ENCODE measurements at regions not wholly inside any gene's neighbourhood (a gene's known extent, or its start where the extent isn't known, plus 50 kb on each side); places are given as distances from the start of the nearest gene placed in this dataset.
A peak's percentile ranks its signal among the peaks of the same experiment; 100 is the strongest.

DNA sequence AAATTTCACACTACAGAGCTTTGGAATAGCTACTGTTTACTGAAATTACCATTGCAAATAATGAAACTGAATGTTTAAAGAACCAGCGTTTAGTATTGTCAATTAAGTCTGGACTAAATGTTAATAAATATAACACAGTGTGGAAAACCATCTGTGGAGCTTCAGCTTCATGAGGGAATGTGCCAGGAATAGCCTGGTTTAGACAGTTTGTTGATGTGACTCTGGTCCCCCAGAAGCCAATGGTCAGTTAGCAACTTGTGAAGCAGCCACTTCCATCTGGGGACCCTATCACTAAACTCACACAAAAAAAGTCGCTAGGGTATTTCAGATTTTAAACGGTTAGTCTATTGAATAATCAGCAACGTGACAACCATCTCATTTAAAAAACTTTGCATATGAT is 207.8 kb downstream of the RAMP3 start:
- Histone ChIP-seq H3K27ac (no peak overlapping the region), H3K4me1 (ENCODE audit: low read depth) (peaks cover 14% of the 10 kb centered on the region), H3K27me3 (no peaks in the 10 kb centered on the region), H3K4me3 (no peak overlapping the region), H3K36me3 (no peaks in the 10 kb centered on the region), H3K9me3 (ENCODE audit: low read depth) (no peaks in the 10 kb centered on the region)
- TF ChIP-seq, protein P1, sequence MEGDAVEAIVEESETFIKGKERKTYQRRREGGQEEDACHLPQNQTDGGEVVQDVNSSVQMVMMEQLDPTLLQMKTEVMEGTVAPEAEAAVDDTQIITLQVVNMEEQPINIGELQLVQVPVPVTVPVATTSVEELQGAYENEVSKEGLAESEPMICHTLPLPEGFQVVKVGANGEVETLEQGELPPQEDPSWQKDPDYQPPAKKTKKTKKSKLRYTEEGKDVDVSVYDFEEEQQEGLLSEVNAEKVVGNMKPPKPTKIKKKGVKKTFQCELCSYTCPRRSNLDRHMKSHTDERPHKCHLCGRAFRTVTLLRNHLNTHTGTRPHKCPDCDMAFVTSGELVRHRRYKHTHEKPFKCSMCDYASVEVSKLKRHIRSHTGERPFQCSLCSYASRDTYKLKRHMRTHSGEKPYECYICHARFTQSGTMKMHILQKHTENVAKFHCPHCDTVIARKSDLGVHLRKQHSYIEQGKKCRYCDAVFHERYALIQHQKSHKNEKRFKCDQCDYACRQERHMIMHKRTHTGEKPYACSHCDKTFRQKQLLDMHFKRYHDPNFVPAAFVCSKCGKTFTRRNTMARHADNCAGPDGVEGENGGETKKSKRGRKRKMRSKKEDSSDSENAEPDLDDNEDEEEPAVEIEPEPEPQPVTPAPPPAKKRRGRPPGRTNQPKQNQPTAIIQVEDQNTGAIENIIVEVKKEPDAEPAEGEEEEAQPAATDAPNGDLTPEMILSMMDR (IDR thresholded peaks at IDR 0.05; ENCODE audit: low read depth, low read length) = no peak
- DNase-seq (ENCODE audit: low read depth in 1 of 2, low spot score in 1 of 2) = no peak

GRCh38 chr7:45366475-45366874 is 207.7 kb upstream of the ADCY1 start:
- H3K9me3 ChIP-seq (ENCODE audit: low read depth) = no peaks in the 10 kb centered on the region
- H3K27me3 ChIP-seq = no peaks in the 10 kb centered on the region
- no peak overlapping the region for H3K27ac ChIP-seq
- no peak for DNase-seq (ENCODE audit: low read depth in 1 of 2, low spot score in 1 of 2)
- no peaks in the 10 kb centered on the region for H3K36me3 ChIP-seq
- H3K4me1 ChIP-seq (ENCODE audit: low read depth) = peaks cover 14% of the 10 kb centered on the region
- no peak overlapping the region for H3K4me3 ChIP-seq
- TF ChIP-seq, protein P1 (IDR thresholded peaks at IDR 0.05; ENCODE audit: low read depth, low read length) = no peak

DNA sequence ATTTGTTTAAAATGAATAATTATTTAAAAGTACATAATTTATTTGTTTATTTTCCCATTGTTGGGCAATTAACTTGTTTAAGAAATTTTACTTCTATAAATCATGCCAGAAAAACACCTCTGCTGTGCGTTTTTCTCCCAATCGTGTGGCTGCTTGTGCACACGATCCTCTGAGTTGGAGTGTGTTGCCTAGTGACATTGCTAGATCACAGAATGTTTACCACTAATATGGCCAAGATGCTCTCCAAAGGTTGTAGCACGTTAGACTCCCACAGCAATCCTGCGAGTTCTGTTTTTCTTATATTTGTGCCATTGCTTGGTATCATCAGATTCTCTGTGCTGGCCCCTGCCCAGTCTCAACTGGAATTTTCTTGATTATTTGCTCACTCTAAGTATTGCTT is 207.1 kb upstream of the ADCY1 start:
- DNase-seq (ENCODE audit: low read depth in 1 of 2, low spot score in 1 of 2) = no peak
- no peak overlapping the region for H3K27ac ChIP-seq
- TF ChIP-seq, protein P1 (IDR thresholded peaks at IDR 0.05; ENCODE audit: low read depth, low read length) = no peak
- H3K27me3 ChIP-seq = no peaks in the 10 kb centered on the region
- peaks cover 14% of the 10 kb centered on the region for H3K4me1 ChIP-seq (ENCODE audit: low read depth)
- H3K4me3 ChIP-seq = no peak overlapping the region
- H3K9me3 ChIP-seq (ENCODE audit: low read depth) = no peaks in the 10 kb centered on the region
- no peaks in the 10 kb centered on the region for H3K36me3 ChIP-seq

GRCh38 chr7:45368129-45368807 is 205.9 kb upstream of the ADCY1 start:
- H3K36me3 ChIP-seq = no peaks in the 10 kb centered on the region
- peaks cover 10% of the 10 kb centered on the region for H3K4me1 ChIP-seq (ENCODE audit: low read depth)
- no peak overlapping the region for H3K27ac ChIP-seq
- no peak overlapping the region for H3K4me3 ChIP-seq
- no peaks in the 10 kb centered on the region for H3K9me3 ChIP-seq (ENCODE audit: low read depth)
- H3K27me3 ChIP-seq = no peaks in the 10 kb centered on the region
- no peak for DNase-seq (ENCODE audit: low read depth in 1 of 2, low spot score in 1 of 2)
- TF ChIP-seq, protein P1 (IDR thresholded peaks at IDR 0.05; ENCODE audit: low read depth, low read length) = no peak

DNA sequence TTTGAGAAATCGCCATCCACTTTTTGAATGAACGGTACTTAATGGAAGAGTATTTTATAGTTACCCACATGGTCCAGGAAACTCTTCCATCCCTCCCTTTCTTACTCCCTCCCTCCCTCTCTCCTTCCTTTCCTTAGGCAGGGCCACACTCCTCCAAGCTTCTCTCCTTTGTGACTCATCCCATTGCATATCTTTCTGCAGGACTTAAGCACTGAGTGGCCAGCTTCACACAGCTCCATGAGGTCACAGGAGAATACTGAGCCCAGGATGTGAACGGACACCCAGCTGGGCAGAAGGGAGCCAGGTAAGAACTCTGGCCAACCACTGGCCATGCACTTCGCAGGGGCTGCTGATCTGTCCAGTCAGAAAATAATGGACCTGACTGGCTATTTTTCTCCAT is 189.7 kb upstream of the ADCY1 start:
- no peaks in the 10 kb centered on the region for H3K27me3 ChIP-seq
- no peak overlapping the region for H3K4me3 ChIP-seq
- H3K36me3 ChIP-seq = no peaks in the 10 kb centered on the region
- TF ChIP-seq, protein P1 (IDR thresholded peaks at IDR 0.05; ENCODE audit: low read depth, low read length) = no peak
- H3K9me3 ChIP-seq (ENCODE audit: low read depth) = no peaks in the 10 kb centered on the region
- no peak overlapping the region for H3K27ac ChIP-seq
- H3K4me1 ChIP-seq (ENCODE audit: low read depth) = no peaks in the 10 kb centered on the region
- DNase-seq (ENCODE audit: low read depth in 1 of 2, low spot score in 1 of 2) = peak in 1 of 2 donors; percentile 33
